ENCODE measurements at regions not wholly inside any gene's neighbourhood (a gene's known extent, or its start where the extent isn't known, plus 50 kb on each side); places are given as distances from the start of the nearest gene placed in this dataset.

- Histone ChIP-seq H3K9ac (ENCODE audit: extremely low read depth, insufficient read length, low read length) (no peak overlapping the region), H2AK5ac (ENCODE audit: insufficient read length, low read length) (no peak overlapping the region), H3K14ac (ENCODE audit: insufficient read depth, low read length) (no peak overlapping the region), H3T11ph (ENCODE audit: low read length) (no peak overlapping the region), H3K27me3 (ENCODE audit: insufficient read depth, low read length) (no peaks in the 10 kb centered on the region), H4K91ac (ENCODE audit: insufficient read length, low read depth, low read length) (no peak overlapping the region), H3K4me1 (ENCODE audit: insufficient read depth, low read length) (no peaks in the 10 kb centered on the region), H3K4me2 (ENCODE audit: insufficient read depth, insufficient read length, low read length) (no peak overlapping the region), H2BK5ac (ENCODE audit: insufficient read length, low read length) (no peak overlapping the region), H2BK120ac (ENCODE audit: low read depth, low read length, poor library complexity, severe bottlenecking) (no peak overlapping the region), H3K4ac (ENCODE audit: low read depth, low read length) (no peak overlapping the region), H4K8ac (replicated peaks; ENCODE audit: insufficient read length, low read depth, low read length) (no peak overlapping the region), H3K27ac (ENCODE audit: insufficient read length, low read depth, low read length) (no peak overlapping the region), H2BK12ac (ENCODE audit: insufficient read length, low read depth, low read length) (no peak overlapping the region), H3K18ac (ENCODE audit: insufficient read length, low read depth, low read length) (no peak overlapping the region), H3K56ac (ENCODE audit: insufficient read length, low read depth, low read length) (no peak overlapping the region), H4K20me1 (ENCODE audit: control insufficient read depth, insufficient read depth, insufficient read length) (no peaks in the 10 kb centered on the region), H3K79me2 (ENCODE audit: insufficient read depth, low read length) (no peaks in the 10 kb centered on the region), H2BK20ac (ENCODE audit: low read depth, low read length, poor library complexity, severe bottlenecking) (no peak overlapping the region), H3K23me2 (ENCODE audit: insufficient read length, low read depth, low read length, poor library complexity, severe bottlenecking) (no peaks in the 10 kb centered on the region), H3K23ac (ENCODE audit: insufficient read length, low read depth, low read length) (no peak overlapping the region), H4K5ac (ENCODE audit: insufficient read length, low read depth, low read length) (no peak overlapping the region), H2BK15ac (ENCODE audit: low read depth, low read length) (no peak overlapping the region), H2AFZ (ENCODE audit: low read length) (no peak overlapping the region), H3K79me1 (ENCODE audit: insufficient read depth, low read depth, low read length, poor library complexity, severe bottlenecking) (no peaks in the 10 kb centered on the region), H3K9me3 (ENCODE audit: control insufficient read depth, low read depth, low read length) (no peaks in the 10 kb centered on the region)
- no CpG with 5 or more reads among the region's 3 CpGs for WGBS (ENCODE audit: extremely low coverage, insufficient read length, low lambda C conversion rate)
- Mint-ChIP-seq H3K9me3 (no peaks in the 10 kb centered on the region), H3K36me3 (ENCODE audit: insufficient read depth in 1 of 3, low read depth in 3 of 3) (no peaks in the 10 kb centered on the region), H3K27ac (no peak overlapping the region), H3K4me3 (no peak overlapping the region), H3K4me1 (no peaks in the 10 kb centered on the region), H3K27me3 (ENCODE audit: low read depth) (no peaks in the 10 kb centered on the region; the same call in 1 of the 2 replicates)
- DNase-seq, result no peak
- TF ChIP-seq, protein P1, sequence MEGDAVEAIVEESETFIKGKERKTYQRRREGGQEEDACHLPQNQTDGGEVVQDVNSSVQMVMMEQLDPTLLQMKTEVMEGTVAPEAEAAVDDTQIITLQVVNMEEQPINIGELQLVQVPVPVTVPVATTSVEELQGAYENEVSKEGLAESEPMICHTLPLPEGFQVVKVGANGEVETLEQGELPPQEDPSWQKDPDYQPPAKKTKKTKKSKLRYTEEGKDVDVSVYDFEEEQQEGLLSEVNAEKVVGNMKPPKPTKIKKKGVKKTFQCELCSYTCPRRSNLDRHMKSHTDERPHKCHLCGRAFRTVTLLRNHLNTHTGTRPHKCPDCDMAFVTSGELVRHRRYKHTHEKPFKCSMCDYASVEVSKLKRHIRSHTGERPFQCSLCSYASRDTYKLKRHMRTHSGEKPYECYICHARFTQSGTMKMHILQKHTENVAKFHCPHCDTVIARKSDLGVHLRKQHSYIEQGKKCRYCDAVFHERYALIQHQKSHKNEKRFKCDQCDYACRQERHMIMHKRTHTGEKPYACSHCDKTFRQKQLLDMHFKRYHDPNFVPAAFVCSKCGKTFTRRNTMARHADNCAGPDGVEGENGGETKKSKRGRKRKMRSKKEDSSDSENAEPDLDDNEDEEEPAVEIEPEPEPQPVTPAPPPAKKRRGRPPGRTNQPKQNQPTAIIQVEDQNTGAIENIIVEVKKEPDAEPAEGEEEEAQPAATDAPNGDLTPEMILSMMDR (conservative IDR thresholded peaks at IDR 0.05), result no peak
These were observed 164.4 kb upstream of the RORA start for GRCh38 chr15:61393524-61393923.
